ENCODE measurements at regions not wholly inside any gene's neighbourhood (a gene's known extent, or its start where the extent isn't known, plus 50 kb on each side); places are given as distances from the start of the nearest gene placed in this dataset.

- no peak overlapping the region for H4K91ac ChIP-seq (ENCODE audit: low read depth, low read length, poor library complexity)
- no peak overlapping the region for H2BK15ac ChIP-seq (ENCODE audit: low read length)
- H3K4me3 ChIP-seq (ENCODE audit: low read length in 2 of 2): no peak overlapping the region
- no peaks in the 10 kb centered on the region for H3K9me3 ChIP-seq (replicated peaks in 1 of 2; ENCODE audit: control insufficient read depth in 2 of 2, insufficient read depth in 1 of 2, low read depth in 1 of 2, low read length in 2 of 2)
- no peak overlapping the region for H2BK12ac ChIP-seq (ENCODE audit: low read length)
- no peak for DNase-seq (ENCODE audit: low spot score)
- no peaks in the 10 kb centered on the region for H3K79me1 ChIP-seq (ENCODE audit: low read depth, low read length)
- H3K4ac ChIP-seq (ENCODE audit: low read length): no peak overlapping the region
- H3K27ac ChIP-seq (replicated peaks; ENCODE audit: low read length): no peak overlapping the region
- no peak overlapping the region for H2AFZ ChIP-seq (ENCODE audit: low read length)
- no peak overlapping the region for H2BK5ac ChIP-seq (ENCODE audit: low read length)
- H2BK120ac ChIP-seq (ENCODE audit: low read depth, low read length): no peak overlapping the region
- H3K36me3 ChIP-seq (replicated peaks in 1 of 2; ENCODE audit: control insufficient read depth in 2 of 2, insufficient read depth in 2 of 2, low read length in 2 of 2): no peaks in the 10 kb centered on the region
- no peak overlapping the region for H3K9ac ChIP-seq (ENCODE audit: low read depth, low read length, poor library complexity)
- H3K14ac ChIP-seq (ENCODE audit: low read length): no peak overlapping the region
- no peak overlapping the region for H4K8ac ChIP-seq (ENCODE audit: low read depth, low read length)
- no peak overlapping the region for H3K4me2 ChIP-seq (ENCODE audit: insufficient read depth, low read length, poor library complexity, severe bottlenecking)
- no peaks in the 10 kb centered on the region for H3K4me1 ChIP-seq (ENCODE audit: control insufficient read depth in 2 of 2, insufficient read depth in 1 of 2, low read depth in 1 of 2, low read length in 2 of 2)
- no peaks in the 10 kb centered on the region for H3K27me3 ChIP-seq (ENCODE audit: control insufficient read depth in 3 of 3, insufficient read depth in 3 of 3, low read depth in 1 of 3, low read length in 3 of 3)
- H3K18ac ChIP-seq (ENCODE audit: low read length): no peak overlapping the region
- H3K23ac ChIP-seq (ENCODE audit: low read depth, low read length, poor library complexity): no peak overlapping the region
- no CpG with 5 or more reads among the region's 2 CpGs for WGBS, 2 donors (ENCODE audit: extremely low coverage in 2 of 2, insufficient read length in 2 of 2, insufficient replicate concordance in 1 of 2)
- no peak overlapping the region for H2AK5ac ChIP-seq (ENCODE audit: low read depth, low read length)
Measured at GRCh38 chr14:51479584-51480325, 172.0 kb upstream of the FRMD6 start.

GRCh38 chr14:51481643-51482042 lies 170.1 kb upstream of the FRMD6 start:
- no peak overlapping the region for H2AK5ac ChIP-seq (ENCODE audit: low read depth, low read length)
- no peaks in the 10 kb centered on the region for H3K36me3 ChIP-seq (replicated peaks in 1 of 2; ENCODE audit: control insufficient read depth in 2 of 2, insufficient read depth in 2 of 2, low read length in 2 of 2)
- H4K91ac ChIP-seq (ENCODE audit: low read depth, low read length, poor library complexity): no peak overlapping the region

GRCh38 chr14:51482102-51482501 lies 169.6 kb upstream of the FRMD6 start:
- Histone ChIP-seq H2AK5ac (ENCODE audit: low read depth, low read length) (no peak overlapping the region), H3K23ac (ENCODE audit: low read depth, low read length, poor library complexity) (peak overlapping the region; percentile 21), H3K18ac (ENCODE audit: low read length) (no peak overlapping the region), H4K8ac (ENCODE audit: low read depth, low read length) (no peak overlapping the region), H3K27ac (replicated peaks; ENCODE audit: low read length) (no peak overlapping the region), H3K14ac (ENCODE audit: low read length) (no peak overlapping the region), H2BK5ac (ENCODE audit: low read length) (no peak overlapping the region), H2BK15ac (ENCODE audit: low read length) (no peak overlapping the region), H3K4me1 (ENCODE audit: control insufficient read depth in 2 of 2, insufficient read depth in 1 of 2, low read depth in 1 of 2, low read length in 2 of 2) (no peaks in the 10 kb centered on the region), H2BK120ac (ENCODE audit: low read depth, low read length) (no peak overlapping the region), H4K91ac (ENCODE audit: low read depth, low read length, poor library complexity) (no peak overlapping the region), H3K9me3 (replicated peaks in 1 of 2; ENCODE audit: control insufficient read depth in 2 of 2, insufficient read depth in 1 of 2, low read depth in 1 of 2, low read length in 2 of 2) (no peaks in the 10 kb centered on the region), H3K4ac (ENCODE audit: low read length) (no peak overlapping the region), H3K27me3 (ENCODE audit: control insufficient read depth in 3 of 3, insufficient read depth in 3 of 3, low read depth in 1 of 3, low read length in 3 of 3) (no peaks in the 10 kb centered on the region), H3K9ac (ENCODE audit: low read depth, low read length, poor library complexity) (no peak overlapping the region), H3K4me3 (ENCODE audit: low read length in 2 of 2) (no peak overlapping the region), H2BK12ac (ENCODE audit: low read length) (no peak overlapping the region), H3K4me2 (ENCODE audit: insufficient read depth, low read length, poor library complexity, severe bottlenecking) (no peak overlapping the region), H2AFZ (ENCODE audit: low read length) (no peak overlapping the region), H3K36me3 (replicated peaks in 1 of 2; ENCODE audit: control insufficient read depth in 2 of 2, insufficient read depth in 2 of 2, low read length in 2 of 2) (no peaks in the 10 kb centered on the region), H3K79me1 (ENCODE audit: low read depth, low read length) (no peaks in the 10 kb centered on the region)
- no peak for DNase-seq (ENCODE audit: low spot score)
- no CpG with 5 or more reads among the region's 4 CpGs for WGBS, 2 donors (ENCODE audit: extremely low coverage in 2 of 2, insufficient read length in 2 of 2, insufficient replicate concordance in 1 of 2)

More at GRCh38 chr14:51481643-51482042, 170.1 kb upstream of the FRMD6 start:
- H3K4ac ChIP-seq (ENCODE audit: low read length): no peak overlapping the region
- H2BK5ac ChIP-seq (ENCODE audit: low read length): no peak overlapping the region
- H3K18ac ChIP-seq (ENCODE audit: low read length): no peak overlapping the region
- H3K79me1 ChIP-seq (ENCODE audit: low read depth, low read length): no peaks in the 10 kb centered on the region
- no peak overlapping the region for H2BK15ac ChIP-seq (ENCODE audit: low read length)
- no peak overlapping the region for H3K27ac ChIP-seq (replicated peaks; ENCODE audit: low read length)
- no peak overlapping the region for H3K9ac ChIP-seq (ENCODE audit: low read depth, low read length, poor library complexity)
- H3K23ac ChIP-seq (ENCODE audit: low read depth, low read length, poor library complexity): no peak overlapping the region
- no peaks in the 10 kb centered on the region for H3K27me3 ChIP-seq (ENCODE audit: control insufficient read depth in 3 of 3, insufficient read depth in 3 of 3, low read depth in 1 of 3, low read length in 3 of 3)
- no peaks in the 10 kb centered on the region for H3K4me1 ChIP-seq (ENCODE audit: control insufficient read depth in 2 of 2, insufficient read depth in 1 of 2, low read depth in 1 of 2, low read length in 2 of 2)
- no peak overlapping the region for H3K14ac ChIP-seq (ENCODE audit: low read length)
- H2BK120ac ChIP-seq (ENCODE audit: low read depth, low read length): no peak overlapping the region
- H3K4me3 ChIP-seq (ENCODE audit: low read length in 2 of 2): no peak overlapping the region
- no peak overlapping the region for H3K4me2 ChIP-seq (ENCODE audit: insufficient read depth, low read length, poor library complexity, severe bottlenecking)
- H3K9me3 ChIP-seq (replicated peaks in 1 of 2; ENCODE audit: control insufficient read depth in 2 of 2, insufficient read depth in 1 of 2, low read depth in 1 of 2, low read length in 2 of 2): no peaks in the 10 kb centered on the region
- no peak overlapping the region for H2BK12ac ChIP-seq (ENCODE audit: low read length)
- DNase-seq (ENCODE audit: low spot score): no peak
- no peak overlapping the region for H4K8ac ChIP-seq (ENCODE audit: low read depth, low read length)
- no peak overlapping the region for H2AFZ ChIP-seq (ENCODE audit: low read length)
- WGBS, 2 donors (ENCODE audit: extremely low coverage in 2 of 2, insufficient read length in 2 of 2, insufficient replicate concordance in 1 of 2): no CpG with 5 or more reads among the region's 4 CpGs

GRCh38 chr14:51484485-51484884 lies 167.2 kb upstream of the FRMD6 start:
- Histone ChIP-seq H3K27me3 (ENCODE audit: control insufficient read depth in 3 of 3, insufficient read depth in 3 of 3, low read depth in 1 of 3, low read length in 3 of 3) (no peaks in the 10 kb centered on the region), H3K14ac (ENCODE audit: low read length) (no peak overlapping the region), H3K27ac (replicated peaks; ENCODE audit: low read length) (no peak overlapping the region), H2AK5ac (ENCODE audit: low read depth, low read length) (no peak overlapping the region), H3K23ac (ENCODE audit: low read depth, low read length, poor library complexity) (no peak overlapping the region), H2BK12ac (ENCODE audit: low read length) (no peak overlapping the region), H3K79me1 (ENCODE audit: low read depth, low read length) (no peaks in the 10 kb centered on the region), H3K4me3 (ENCODE audit: low read length in 2 of 2) (no peak overlapping the region), H3K18ac (ENCODE audit: low read length) (no peak overlapping the region), H3K9ac (ENCODE audit: low read depth, low read length, poor library complexity) (no peak overlapping the region), H3K9me3 (replicated peaks in 1 of 2; ENCODE audit: control insufficient read depth in 2 of 2, insufficient read depth in 1 of 2, low read depth in 1 of 2, low read length in 2 of 2) (no peaks in the 10 kb centered on the region), H4K91ac (ENCODE audit: low read depth, low read length, poor library complexity) (no peak overlapping the region), H2BK5ac (ENCODE audit: low read length) (no peak overlapping the region), H2BK15ac (ENCODE audit: low read length) (no peak overlapping the region), H4K8ac (ENCODE audit: low read depth, low read length) (no peak overlapping the region), H3K36me3 (replicated peaks in 1 of 2; ENCODE audit: control insufficient read depth in 2 of 2, insufficient read depth in 2 of 2, low read length in 2 of 2) (no peaks in the 10 kb centered on the region), H2AFZ (ENCODE audit: low read length) (no peak overlapping the region), H2BK120ac (ENCODE audit: low read depth, low read length) (no peak overlapping the region), H3K4me2 (ENCODE audit: insufficient read depth, low read length, poor library complexity, severe bottlenecking) (no peak overlapping the region), H3K4me1 (ENCODE audit: control insufficient read depth in 2 of 2, insufficient read depth in 1 of 2, low read depth in 1 of 2, low read length in 2 of 2) (no peaks in the 10 kb centered on the region), H3K4ac (ENCODE audit: low read length) (no peak overlapping the region)
- no peak for DNase-seq (ENCODE audit: low spot score)
- no CpG with 5 or more reads among the region's 2 CpGs for WGBS, 2 donors (ENCODE audit: extremely low coverage in 2 of 2, insufficient read length in 2 of 2, insufficient replicate concordance in 1 of 2)

Measured in neuronal stem cell (in vitro differentiated cells).